ENCODE measurements at regions not wholly inside any gene's neighbourhood (a gene's known extent, or its start where the extent isn't known, plus 50 kb on each side); places are given as distances from the start of the nearest gene placed in this dataset.
A peak's percentile ranks its signal among the peaks of the same experiment; 100 is the strongest.

DNA sequence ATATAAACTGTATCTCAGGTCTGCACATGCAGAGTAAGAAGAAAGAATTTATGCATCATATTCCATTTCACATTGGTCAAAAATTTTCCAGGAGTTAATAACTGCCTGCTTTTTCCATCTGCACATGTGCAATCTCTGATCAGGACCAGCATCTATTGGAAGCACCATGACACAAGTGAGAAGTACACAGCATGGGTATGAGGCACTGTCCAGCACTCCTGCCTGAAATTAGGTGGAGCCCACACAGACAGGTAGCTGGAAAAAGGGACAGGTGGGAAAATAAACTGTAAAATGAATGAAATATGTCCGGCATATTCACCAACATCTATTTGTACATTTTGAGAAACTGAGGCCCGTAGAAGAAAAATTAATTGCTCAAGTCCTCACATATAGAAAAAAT, 609.2 kb upstream of the NXPH2 start:
- DNase-seq = no peak

GRCh38 chr2:139386401-139386800, 606.2 kb upstream of the NXPH2 start:
- DNase-seq = no peak

DNA sequence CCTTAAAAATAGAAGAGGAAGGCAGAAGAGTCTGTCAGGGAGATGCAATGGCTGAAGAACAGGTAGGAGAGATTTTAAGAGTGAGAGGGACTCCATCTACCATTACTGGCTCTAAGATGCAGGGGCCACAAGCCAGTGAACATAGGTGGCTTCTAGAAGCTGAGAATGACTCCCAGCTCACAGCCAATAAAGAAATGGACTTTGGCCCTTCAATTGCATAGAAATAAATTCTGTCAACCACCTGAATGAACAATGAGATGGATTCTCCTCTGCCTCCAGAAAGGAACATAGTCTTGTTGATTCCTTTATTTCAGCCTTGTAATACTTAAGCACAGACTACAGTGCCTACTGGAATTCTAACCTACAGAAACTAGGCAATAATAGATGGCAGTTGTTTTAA, 603.3 kb upstream of the NXPH2 start:
- peak in 1 of 2 experiments; percentile 5 for DNase-seq

DNA sequence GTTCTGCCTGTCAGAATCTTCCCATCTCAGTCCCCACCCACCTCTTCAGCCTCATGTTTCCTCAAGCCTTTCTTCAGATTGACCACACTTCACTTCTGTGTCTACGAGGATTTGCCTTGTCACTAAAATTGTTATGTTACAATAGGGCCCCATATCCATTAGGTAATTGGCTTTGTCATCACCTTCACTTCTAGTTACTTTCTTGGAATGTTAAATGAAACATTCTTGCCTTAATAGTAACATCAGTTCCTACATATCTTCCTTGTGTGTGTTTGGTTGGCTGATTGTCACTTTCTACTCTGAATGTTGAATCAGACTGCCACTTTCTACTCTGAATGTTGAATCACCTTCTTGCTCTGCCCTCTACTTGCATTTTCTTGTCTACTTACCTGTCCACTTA, 599.9 kb upstream of the NXPH2 start:
- no peak for DNase-seq

- no peak for DNase-seq
These were observed 598.2 kb upstream of the NXPH2 start for GRCh38 chr2:139378373-139378772.

- DNase-seq = no peak
These were observed 594.2 kb upstream of the NXPH2 start for GRCh38 chr2:139374296-139374850.

DNA sequence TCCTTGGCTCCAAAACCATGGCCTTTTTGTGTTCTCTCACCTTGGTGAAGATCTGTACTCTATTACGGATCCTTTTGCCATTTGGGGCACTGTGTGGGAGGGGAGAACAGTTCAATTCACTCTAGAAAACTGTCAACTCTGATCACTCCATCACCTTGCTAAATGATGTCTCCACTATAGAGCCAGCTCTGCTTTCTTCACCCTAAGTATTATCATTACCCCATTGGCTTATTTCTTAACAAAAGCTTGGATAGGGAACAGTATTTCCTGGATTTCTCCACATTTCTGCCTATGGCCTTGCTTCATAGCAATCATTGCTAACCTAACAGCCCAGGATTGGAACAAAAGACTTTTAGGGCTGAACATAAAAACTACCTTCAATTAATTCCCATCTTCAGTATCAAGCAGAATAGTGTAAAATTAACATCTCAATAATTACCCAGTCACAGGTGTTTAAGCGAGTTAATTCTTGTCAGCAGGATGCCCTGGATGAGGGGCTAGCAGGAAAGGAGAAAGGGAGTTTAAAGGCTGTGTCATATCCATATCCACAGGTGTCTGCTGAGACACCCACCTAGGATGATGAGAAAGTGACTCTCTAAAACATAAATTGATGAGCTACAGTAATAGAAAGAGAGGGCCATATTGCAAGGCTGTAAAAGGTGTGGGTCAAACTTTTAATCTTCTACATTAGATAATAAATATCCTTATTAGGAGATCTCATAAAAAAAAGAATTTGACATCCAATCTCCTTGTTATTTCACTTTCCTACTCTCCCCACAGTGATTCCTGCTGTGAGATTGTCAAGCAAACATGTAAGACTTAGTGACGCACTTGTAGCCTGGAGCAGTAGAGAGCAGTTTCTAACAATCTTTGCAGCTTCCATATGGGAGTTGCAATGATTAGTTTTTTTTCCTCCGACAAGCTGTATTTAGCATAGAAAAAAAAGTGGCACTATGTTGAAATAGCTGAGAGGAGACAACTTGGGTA, 589.5 kb upstream of the NXPH2 start:
- DNase-seq = no peak

DNA sequence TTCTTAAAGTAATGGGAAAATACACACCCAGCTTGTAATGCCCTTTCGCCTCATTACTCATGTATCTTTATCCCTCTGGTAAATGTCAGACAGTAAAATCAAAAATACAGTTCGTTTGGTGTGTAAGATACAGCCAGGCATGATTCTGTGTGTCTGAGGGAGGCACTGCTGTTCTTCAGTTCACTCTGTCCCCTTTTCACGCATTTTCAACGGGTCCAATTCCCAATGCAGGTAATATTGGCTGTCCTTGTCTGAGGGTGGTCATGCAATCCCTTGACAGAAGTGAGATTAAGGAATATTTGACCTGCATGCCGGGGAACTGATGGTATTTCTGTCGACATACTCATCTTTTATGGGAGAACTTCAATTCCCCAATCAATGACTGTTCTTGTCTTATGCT, 587.2 kb upstream of the NXPH2 start:
- no peak for DNase-seq

DNA sequence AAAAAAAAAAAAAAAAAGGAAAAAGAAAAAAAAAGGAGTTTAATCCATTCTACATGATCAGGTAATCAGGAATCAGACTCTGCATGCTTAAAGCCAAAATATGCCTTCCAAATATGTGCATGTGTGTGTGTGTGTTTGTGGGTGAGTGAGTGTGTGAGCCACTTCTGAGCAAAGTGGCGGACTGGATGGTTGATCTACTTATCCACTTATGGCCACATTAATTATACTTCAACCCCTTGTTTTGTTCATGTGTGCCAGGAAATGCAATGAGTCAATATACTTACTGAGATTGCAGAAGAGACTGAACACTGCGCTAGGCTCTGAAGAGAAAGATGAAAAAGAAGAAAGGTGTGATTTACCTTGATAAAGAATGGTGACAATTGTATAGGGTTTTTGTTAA, 586.5 kb upstream of the NXPH2 start:
- DNase-seq = no peak

- DNase-seq = no peak
These were observed 585.0 kb upstream of the NXPH2 start for GRCh38 chr2:139365189-139365588.

DNA sequence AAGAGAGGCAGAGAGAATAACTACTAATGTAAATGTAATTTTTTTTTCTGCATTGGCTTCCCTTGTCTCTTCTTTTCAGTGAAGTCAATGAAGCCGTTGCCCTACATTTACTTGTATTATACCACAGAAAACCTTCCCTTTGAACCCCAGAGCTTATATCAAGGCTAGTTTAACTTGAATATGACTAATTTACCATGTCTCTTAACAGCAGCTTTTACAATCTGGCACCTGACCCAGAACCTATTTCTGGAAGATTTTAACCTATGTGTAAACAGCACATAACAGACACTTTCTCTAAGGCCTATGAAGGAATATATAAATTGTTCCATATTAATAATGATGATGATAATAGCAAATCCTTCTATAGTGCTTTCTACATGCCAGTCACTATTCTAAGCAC, 580.5 kb upstream of the NXPH2 start:
- no peak for DNase-seq

DNA sequence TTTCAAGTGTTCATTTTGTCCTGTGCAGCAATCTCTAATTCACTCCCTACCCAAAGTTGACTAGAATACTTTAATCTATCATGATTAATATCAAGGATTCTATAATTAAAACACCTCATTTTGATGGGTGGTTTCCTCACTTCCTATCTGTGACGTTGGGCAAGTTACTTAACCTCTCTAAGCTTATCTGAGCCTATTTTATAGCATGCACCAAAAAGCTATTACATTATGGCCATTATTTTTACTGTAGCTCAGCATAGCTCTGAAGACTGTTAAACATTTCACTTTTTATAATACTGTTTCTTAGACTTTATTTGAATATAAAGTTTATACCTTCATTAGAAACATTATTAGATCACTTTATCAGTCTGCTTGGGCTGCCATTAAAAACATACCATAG, 579.6 kb upstream of the NXPH2 start:
- no peak for DNase-seq

- no peak for DNase-seq
These were observed 577.8 kb upstream of the NXPH2 start for GRCh38 chr2:139357972-139358371.

DNA sequence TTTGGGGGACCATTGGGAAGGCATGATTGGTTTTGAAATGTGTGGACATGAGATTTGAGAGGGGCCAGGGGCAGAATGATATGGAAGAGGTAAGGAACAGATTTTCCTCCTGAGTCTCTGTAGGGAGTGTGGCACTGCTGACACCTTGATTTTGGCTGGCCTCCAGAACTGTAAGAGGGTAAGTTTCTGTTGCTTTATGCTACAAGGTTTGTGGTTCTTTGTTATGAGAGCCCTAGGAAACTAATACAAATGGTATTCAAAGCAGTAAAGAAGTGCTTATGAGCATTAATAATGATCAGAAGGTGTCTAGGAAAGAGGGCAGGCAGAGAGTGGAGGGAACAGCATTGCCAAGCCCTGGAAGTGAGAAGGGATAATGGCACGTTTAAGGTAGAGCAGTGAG, 574.3 kb upstream of the NXPH2 start:
- no peak for DNase-seq

- DNase-seq = no peak
These were observed 573.7 kb upstream of the NXPH2 start for GRCh38 chr2:139353874-139354273.

- DNase-seq = no peak
These were observed 537.1 kb upstream of the NXPH2 start for GRCh38 chr2:139317259-139317658.

- DNase-seq = no peak
These were observed 533.9 kb upstream of the NXPH2 start for GRCh38 chr2:139314059-139314458.

DNA sequence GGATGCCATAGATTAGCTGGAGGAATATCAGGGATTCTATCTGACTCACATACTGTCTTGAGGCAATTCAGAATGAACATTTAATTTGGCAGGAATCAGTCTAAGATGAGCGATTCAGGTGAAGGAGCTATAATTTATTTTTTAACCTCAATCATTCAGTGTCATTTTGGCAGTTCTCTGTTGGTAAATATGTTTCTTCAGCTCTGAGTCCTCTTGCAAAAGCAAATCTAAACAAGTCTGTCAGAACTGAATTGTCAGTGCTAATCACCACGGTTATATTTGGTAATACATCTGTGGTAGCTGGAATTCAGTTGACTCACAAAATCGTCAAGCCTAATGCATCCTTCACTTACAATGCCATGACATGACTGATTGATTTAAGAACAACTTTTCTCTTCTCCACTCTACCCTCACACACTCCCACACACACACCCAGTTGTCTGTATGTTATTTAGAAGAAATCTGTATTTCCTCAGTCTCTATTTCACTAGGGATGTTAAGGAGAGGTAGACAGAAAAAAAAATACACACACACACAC, 516.6 kb upstream of the NXPH2 start:
- no peak for DNase-seq

DNA sequence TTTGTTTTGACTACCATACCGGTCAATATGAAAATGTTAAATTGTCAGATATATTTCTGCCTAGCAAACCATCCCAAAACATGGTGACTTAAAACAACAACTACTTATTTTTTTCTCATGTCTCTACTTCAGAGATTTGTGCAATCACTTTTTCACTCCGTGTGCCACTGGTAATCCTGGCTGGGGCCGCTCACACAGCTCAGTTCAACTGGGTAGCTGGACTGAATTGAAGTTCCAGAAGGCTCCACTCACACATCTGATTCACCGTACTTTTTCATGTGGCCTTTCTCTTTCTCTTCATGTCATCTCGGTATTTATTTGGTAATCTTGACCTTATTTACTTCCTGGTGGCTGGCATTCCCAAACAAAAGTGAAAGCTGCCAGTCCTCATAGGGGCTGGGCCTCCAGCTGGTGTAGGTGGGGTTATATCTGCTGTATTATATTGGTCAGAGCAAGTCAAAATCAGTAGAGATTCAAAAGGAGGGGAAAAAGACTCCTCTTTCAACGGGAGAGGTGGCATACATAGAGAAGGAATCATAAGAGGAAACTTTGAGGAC, 513.9 kb upstream of the NXPH2 start:
- no peak for DNase-seq

- no peak for DNase-seq
These were observed 500.9 kb upstream of the NXPH2 start for GRCh38 chr2:139281124-139281523.

DNA sequence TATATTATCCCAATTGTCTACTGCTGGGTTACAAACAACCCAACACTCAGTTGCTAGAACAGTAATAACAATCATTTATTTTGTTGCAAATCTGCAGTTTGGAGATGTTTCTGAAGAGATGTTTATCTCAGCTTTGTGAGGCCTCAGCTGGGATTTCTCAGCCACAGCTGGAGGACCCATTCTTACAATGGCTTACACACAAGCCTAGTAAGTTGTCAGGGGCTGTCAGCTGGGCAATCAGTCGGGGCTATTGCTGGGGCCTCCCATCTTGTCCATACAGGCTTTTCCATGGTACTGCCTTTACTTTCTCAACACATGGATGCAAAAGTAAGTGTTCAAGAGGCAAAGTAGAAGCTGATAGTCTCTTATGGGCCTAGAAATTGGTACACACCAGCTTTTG, 491.7 kb upstream of the NXPH2 start:
- no peak for DNase-seq

- no peak for DNase-seq
These were observed 491.0 kb upstream of the NXPH2 start for GRCh38 chr2:139271149-139271548.

DNA sequence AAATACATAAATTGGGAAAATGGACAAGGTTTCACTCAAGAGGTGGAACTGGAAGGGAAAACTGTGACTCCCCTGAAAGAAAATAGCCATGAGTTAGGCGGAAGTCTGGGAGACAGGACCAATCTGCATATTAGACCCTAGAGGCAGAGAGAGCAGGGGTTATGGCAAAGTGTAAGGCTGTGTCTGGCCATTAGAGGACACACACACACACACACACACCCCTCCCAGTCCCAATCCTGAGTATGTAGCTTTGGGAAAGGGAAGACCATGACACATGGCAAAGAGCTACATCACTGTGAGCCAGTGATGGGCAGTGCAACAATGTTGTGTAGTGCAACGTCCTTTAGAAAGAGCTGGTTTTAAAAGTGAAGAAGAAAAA, 479.9 kb upstream of the NXPH2 start:
- DNase-seq = no peak

GRCh38 chr2:139259422-139260051, 479.3 kb upstream of the NXPH2 start:
- DNase-seq = no peak
